IMR-90 (cell line): ENCODE measurements at regions not wholly inside any gene's neighbourhood (a gene's known extent, or its start where the extent isn't known, plus 50 kb on each side); places are given as distances from the start of the nearest gene placed in this dataset.
"Not testable (repeated sequence)": the region's sequence is repeated elsewhere in the genome, so short reads cannot be mapped to it uniquely, and the experiment has no call there.

Source experiments
- BHLHE40 ChIP-seq: fragments of 150-350 bp; IDR thresholded peaks from 2 replicates; pipeline ENCODE4 v1.6.1; 2016; ENCODE audit warnings: mild to moderate bottlenecking, low read depth, low read length
- CEBPB ChIP-seq: IDR thresholded peaks from 2 replicates; pipeline ENCODE4 v1.6.1; 2012; ENCODE audit warnings: low read depth, low read length, improper control_type of control experiment
- CTCF ChIP-seq: conservative IDR thresholded peaks from 2 replicates; pipeline ENCODE4 v1.5.1; 2012; ENCODE audit warnings: mild to moderate bottlenecking, low read depth, low read length, improper control_type of control experiment
- MAFK ChIP-seq: IDR thresholded peaks from 2 replicates; pipeline ENCODE4 v1.6.1; 2012; ENCODE audit warnings: low read depth, low read length, improper control_type of control experiment
- POLR2A ChIP-seq: IDR thresholded peaks from 2 replicates; pipeline ENCODE4 v1.6.1; 2012; ENCODE audit warnings: mild to moderate bottlenecking, low read depth, low read length
- RAD21 ChIP-seq: IDR thresholded peaks from 2 replicates; pipeline ENCODE4 v1.6.1; 2012; ENCODE audit warnings: low read length, improper control_type of control experiment
- SMC3 ChIP-seq: fragments of 150-350 bp; IDR thresholded peaks from 2 replicates; pipeline ENCODE4 v1.6.1; 2016; ENCODE audit warnings: low read depth, mild to moderate bottlenecking, antibody characterized with exemption, low read length, moderate library complexity
- USF2 ChIP-seq: fragments of 150-350 bp; IDR thresholded peaks from 2 replicates; pipeline ENCODE4 v1.6.1; 2017; ENCODE audit warnings: mild to moderate bottlenecking, antibody characterized with exemption, low read length, low read depth

- not testable (repeated sequence) for TF ChIP-seq CTCF, USF2, POLR2A, RAD21, CEBPB, BHLHE40, MAFK, SMC3
These were observed 119.8 kb upstream of the CCDC180 start for GRCh38 chr9:97187706-97188105.
